B cell (primary cell): ENCODE measurements at regions not wholly inside any gene's neighbourhood (a gene's known extent, or its start where the extent isn't known, plus 50 kb on each side); places are given as distances from the start of the nearest gene placed in this dataset.
"Not testable (repeated sequence)": the region's sequence is repeated elsewhere in the genome, so short reads cannot be mapped to it uniquely, and the experiment has no call there.

Experiments used
- ATAC-seq: fragments of 200-7000 bp; cut with Tn5 transposase; one replicate; pipeline ENCODE4 v1.10.0; 2021; ENCODE audit warnings: low read depth, mild to moderate bottlenecking, moderate number of reproducible peaks, moderate library complexity
- CTCF ChIA-PET: fragments of 350-600 bp; sonication (Branson Sonifier 250); formaldehyde crosslinking; loops from one replicate; lab custom pipeline; 2021; ENCODE audit warnings: antibody characterized with exemption, inconsistent platforms; lab: Charles Lee
- POLR2A ChIA-PET: fragments of 350-600 bp; sonication (Branson Sonifier 250); formaldehyde crosslinking; loops from one replicate; lab custom pipeline; 2021; ENCODE audit warnings: antibody characterized with exemption; lab: Charles Lee
- DNase-seq: peaks from one replicate; pipeline ENCODE4 v3.0.0; 2013
- H2AFZ ChIP-seq: 2 replicates; pipeline ENCODE4 v1.6.1; 2012; ENCODE audit warnings: mild to moderate bottlenecking, low read depth, low read length; ENCODE audit not compliant: insufficient read depth, poor library complexity, severe bottlenecking
- H3K27ac ChIP-seq, 2 donors: 1 replicate in 1 of 2; 2 replicates in 1 of 2; pipeline ENCODE4 v1.5.1; 2012 to 2013; ENCODE audit warnings: low read length in 2 of 2, mild to moderate bottlenecking in 2 of 2, moderate library complexity in 1 of 2
- H3K27me3 ChIP-seq, 4 experiments: fragments of 200-600 bp in 1 of 4; sonication (generic) in 1 of 4; replicated peaks in 1 of 4; 1 replicate in 2 of 4; 2 replicates in 2 of 4; pipeline versions ENCODE4 v1.6.1 to v1.7.0; 2013 to 2016; ENCODE audit warnings: low read length in 3 of 4, mild to moderate bottlenecking in 2 of 4, mixed read lengths in 1 of 4, moderate library complexity in 1 of 4; ENCODE audit not compliant: insufficient read depth in 4 of 4, control insufficient read depth in 3 of 4; ENCODE audit errors: control extremely low read depth in 1 of 4
- H3K36me3 ChIP-seq, 2 experiments: replicated peaks in 1 of 2; 1 replicate in 1 of 2; 2 replicates in 1 of 2; pipeline versions ENCODE4 v1.6.1 to v1.7.1; 2013; ENCODE audit warnings: low read length in 1 of 2; ENCODE audit not compliant: insufficient read depth in 2 of 2, control insufficient read depth in 1 of 2; ENCODE audit errors: control extremely low read depth in 1 of 2, extremely low read depth in 1 of 2
- H3K4me1 ChIP-seq, 2 donors: fragments of 200-600 bp in 1 of 2; sonication (generic) in 1 of 2; 1 replicate in 1 of 2; 2 replicates in 1 of 2; pipeline versions ENCODE4 v1.5.1 to v1.6.1; 2013 to 2017; ENCODE audit warnings: low read length in 2 of 2; ENCODE audit not compliant: control insufficient read depth in 2 of 2, insufficient read depth in 2 of 2
- H3K4me2 ChIP-seq: replicated peaks from 2 replicates; pipeline ENCODE3; 2012; ENCODE audit warnings: mild to moderate bottlenecking, low read depth, low read length; ENCODE audit not compliant: poor library complexity, severe bottlenecking
- H3K4me3 ChIP-seq, 5 experiments: fragments of 200-600 bp in 1 of 5; sonication (generic) in 1 of 5; 1 replicate in 3 of 5; 2 replicates in 2 of 5; pipeline versions ENCODE4 v1.5.1 to v1.7.0; 2011 to 2016; ENCODE audit warnings: low read length in 4 of 5, mild to moderate bottlenecking in 4 of 5, low read depth in 2 of 5, control low read depth in 1 of 5, moderate library complexity in 1 of 5; ENCODE audit not compliant: insufficient read depth in 1 of 5; ENCODE audit errors: control extremely low read depth in 1 of 5, extremely low read depth in 1 of 5
- H3K79me2 ChIP-seq: fragments of 200-600 bp; sonication (generic); one replicate; pipeline ENCODE4 v1.6.0; 2016; ENCODE audit warnings: low read length; ENCODE audit not compliant: control insufficient read depth, insufficient read depth
- H3K9ac ChIP-seq: fragments of 200-600 bp; sonication (generic); 2 replicates; pipeline ENCODE4 v1.6.1; 2017; ENCODE audit warnings: mild to moderate bottlenecking, low read length, moderate library complexity
- H3K9me3 ChIP-seq, 3 donors: one replicate each; pipeline versions ENCODE4 v1.6.1 to v1.7.1; 2013; ENCODE audit warnings: low read length in 2 of 3; ENCODE audit not compliant: control insufficient read depth in 2 of 3, insufficient read depth in 1 of 3; ENCODE audit errors: control extremely low read depth in 1 of 3
- H4K20me1 ChIP-seq: 2 replicates; pipeline ENCODE4 v1.6.0; 2012; ENCODE audit warnings: mild to moderate bottlenecking, low read length; ENCODE audit not compliant: insufficient read depth, control insufficient read depth, poor library complexity, severe bottlenecking
- H3K27ac Mint-ChIP-seq: one replicate; pipeline ENCODE4 v1.8.0; 2021; ENCODE audit warnings: mixed read lengths
- H3K27me3 Mint-ChIP-seq: one replicate; pipeline ENCODE4 v1.8.0; 2021; ENCODE audit warnings: mixed read lengths
- H3K4me1 Mint-ChIP-seq: one replicate; pipeline ENCODE4 v1.8.0; 2021; ENCODE audit warnings: mixed read lengths
- H3K4me3 Mint-ChIP-seq: one replicate; pipeline ENCODE4 v1.8.0; 2021; ENCODE audit warnings: mixed read lengths
- H3K9me3 Mint-ChIP-seq: one replicate; pipeline ENCODE4 v1.8.0; 2022; ENCODE audit warnings: mixed read lengths; ENCODE audit not compliant: insufficient read depth
- WGBS: methylation state at CpG from one replicate; pipeline ENCODE4 v1.1.5; 2013; ENCODE audit warnings: missing lambda C conversion rate; ENCODE audit not compliant: insufficient coverage; 5-methylcytosine and 5-hydroxymethylcytosine counted together
- intact Hi-C: fragments of 100-400 bp; cut with micrococcal nuclease; formaldehyde crosslinking; loops from one replicate; pipeline ENCODE4 v1.10.0; 2022

DNA sequence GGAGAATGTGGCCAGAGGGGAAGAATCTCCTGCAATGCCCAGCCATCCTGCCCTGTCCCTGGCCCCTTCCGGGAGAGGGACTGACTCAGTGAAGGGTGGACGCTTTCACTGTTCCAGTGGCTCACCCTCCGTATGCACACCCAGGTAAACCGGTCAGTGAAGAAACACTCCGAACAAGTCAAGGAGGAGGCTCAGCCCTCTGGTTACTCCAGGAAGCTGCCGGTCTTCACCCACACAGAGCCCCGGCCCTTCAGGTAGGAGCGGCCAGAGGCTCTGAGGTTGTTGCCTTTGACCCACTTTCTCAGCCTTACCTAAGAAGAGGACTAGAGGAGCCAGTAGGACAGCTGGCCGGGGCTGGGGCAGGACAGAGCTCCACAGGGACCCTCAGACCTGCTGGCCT is 4419.8 kb upstream of the TPTE start:
- H3K9me3 Mint-ChIP-seq, H2AFZ ChIP-seq, H3K27ac Mint-ChIP-seq, H3K4me1 ChIP-seq, intact Hi-C loops, H3K9ac ChIP-seq, H3K9me3 ChIP-seq, H3K4me1 Mint-ChIP-seq, H4K20me1 ChIP-seq, DNase-seq, H3K36me3 ChIP-seq, H3K27me3 Mint-ChIP-seq, H3K4me2 ChIP-seq, H3K27me3 ChIP-seq, H3K79me2 ChIP-seq, ATAC-seq, POLR2A ChIA-PET, H3K4me3 Mint-ChIP-seq, H3K4me3 ChIP-seq, CTCF ChIA-PET, H3K27ac ChIP-seq: not testable (repeated sequence)
- WGBS, result no CpG with 5 or more reads among the region's 9 CpGs

DNA sequence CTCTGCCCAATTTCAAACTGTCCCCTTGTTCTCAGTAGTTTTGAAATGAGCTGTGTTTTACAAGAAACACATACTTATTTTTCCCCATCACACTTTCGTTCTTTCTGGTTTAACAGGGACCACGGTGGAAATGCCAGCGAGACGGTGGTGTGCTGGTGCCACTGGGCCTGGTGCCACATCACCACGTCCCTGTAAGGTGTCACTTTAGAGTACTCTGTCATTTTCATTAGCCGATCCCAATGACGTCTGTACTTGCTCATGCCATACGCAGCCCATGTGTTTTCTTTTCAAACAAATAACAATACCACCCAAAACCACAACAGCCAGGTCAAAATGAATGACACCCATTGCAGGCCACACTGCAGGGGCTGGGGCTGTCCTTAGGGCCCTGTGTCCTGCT is 4416.8 kb upstream of the TPTE start:
- H3K9me3 ChIP-seq, H3K4me1 ChIP-seq, H3K4me3 Mint-ChIP-seq, H3K9me3 Mint-ChIP-seq, H3K9ac ChIP-seq, H2AFZ ChIP-seq, H3K27ac Mint-ChIP-seq, H3K4me1 Mint-ChIP-seq, H3K4me2 ChIP-seq, H4K20me1 ChIP-seq, DNase-seq, ATAC-seq, H3K27ac ChIP-seq, H3K27me3 Mint-ChIP-seq, intact Hi-C loops, H3K4me3 ChIP-seq, POLR2A ChIA-PET, H3K27me3 ChIP-seq, CTCF ChIA-PET, H3K79me2 ChIP-seq, H3K36me3 ChIP-seq: not testable (repeated sequence)
- WGBS, result no CpG with 5 or more reads among the region's 8 CpGs

DNA sequence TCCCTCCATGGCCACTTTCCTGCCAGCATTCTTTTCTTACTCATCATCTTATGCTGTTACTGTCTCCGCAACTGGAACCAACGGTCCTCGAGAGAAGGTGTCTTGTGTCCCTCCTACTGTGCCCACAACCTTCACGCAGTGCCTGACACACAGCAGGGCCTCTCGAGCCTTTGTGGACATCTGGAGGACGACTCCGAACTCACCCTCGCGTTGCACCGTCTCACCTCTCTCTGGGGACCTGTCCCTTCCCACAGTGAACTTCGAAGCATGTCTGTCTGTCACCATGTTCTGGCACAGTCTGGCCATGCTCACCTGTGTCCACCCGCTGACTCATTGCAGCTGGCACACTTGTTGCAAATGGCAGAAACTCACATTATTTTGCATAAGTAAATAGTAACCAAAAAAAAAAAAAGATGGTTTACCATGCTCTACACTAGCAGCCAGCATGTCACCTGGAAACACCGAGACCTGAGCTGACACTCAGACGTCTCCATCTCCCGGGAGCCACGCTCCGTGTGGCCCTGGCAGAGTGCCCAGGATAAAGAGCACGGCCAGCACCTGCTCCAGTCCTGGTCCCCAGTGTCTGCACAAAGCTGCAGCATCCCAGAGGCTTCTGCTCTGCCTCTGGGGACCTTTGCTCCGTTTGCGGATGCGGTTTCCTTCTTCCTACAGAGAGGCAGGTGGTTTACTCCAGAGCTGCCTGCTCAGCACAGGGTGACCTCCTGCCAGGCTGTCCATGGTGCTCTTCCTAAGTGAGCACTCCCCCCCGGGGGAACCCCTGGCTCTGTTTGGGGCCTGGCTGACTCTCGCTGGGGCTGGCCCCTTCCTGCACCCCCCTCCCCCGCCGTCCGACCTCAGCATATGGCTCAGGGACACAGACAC is 4414.5 kb upstream of the TPTE start:
- DNase-seq, H3K4me1 Mint-ChIP-seq: not testable (repeated sequence)

DNA sequence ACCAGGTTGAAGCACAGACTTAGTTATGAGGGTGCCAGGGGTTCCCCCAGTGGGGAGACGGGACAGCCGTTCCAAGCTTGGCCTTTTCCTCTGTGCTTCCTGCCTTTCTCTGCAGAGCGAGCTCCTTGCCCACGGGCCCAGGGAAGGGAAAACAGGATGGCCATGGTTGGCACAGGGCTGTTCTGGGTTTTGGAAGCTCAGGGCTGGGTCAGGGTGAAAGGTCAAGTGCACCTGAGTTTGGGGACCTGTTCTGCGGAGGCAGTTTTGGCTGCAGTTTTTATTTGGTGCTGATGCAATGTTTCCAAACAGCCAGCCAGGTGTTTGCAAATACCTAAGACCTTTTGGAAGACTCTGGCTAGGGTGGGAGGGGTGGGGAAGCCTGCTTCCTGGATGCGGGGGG is 4412.5 kb upstream of the TPTE start:
- intact Hi-C loops, H3K79me2 ChIP-seq, H3K9ac ChIP-seq, H3K27me3 Mint-ChIP-seq, H3K4me3 ChIP-seq, H3K27ac Mint-ChIP-seq, ATAC-seq, POLR2A ChIA-PET, H3K9me3 ChIP-seq, H3K27ac ChIP-seq, DNase-seq, H2AFZ ChIP-seq, H4K20me1 ChIP-seq, H3K4me2 ChIP-seq, H3K4me1 ChIP-seq, H3K4me3 Mint-ChIP-seq, H3K36me3 ChIP-seq, H3K9me3 Mint-ChIP-seq, CTCF ChIA-PET, H3K4me1 Mint-ChIP-seq, H3K27me3 ChIP-seq: not testable (repeated sequence)
- WGBS, result no CpG with 5 or more reads among the region's 6 CpGs

More for the DNA sequence above, 4414.5 kb upstream of the TPTE start:
- H3K9me3 ChIP-seq, intact Hi-C loops, H3K27me3 ChIP-seq, H3K4me3 ChIP-seq, H4K20me1 ChIP-seq, H3K79me2 ChIP-seq, H3K9ac ChIP-seq, H2AFZ ChIP-seq, H3K9me3 Mint-ChIP-seq, POLR2A ChIA-PET, H3K27ac Mint-ChIP-seq, H3K4me3 Mint-ChIP-seq, H3K4me1 ChIP-seq, H3K27me3 Mint-ChIP-seq, H3K4me2 ChIP-seq, H3K27ac ChIP-seq, CTCF ChIA-PET, H3K36me3 ChIP-seq: not testable (repeated sequence)
- WGBS, result no CpG with 5 or more reads among the region's 26 CpGs
- ATAC-seq, result peak; percentile 5
